HG02981 (cell line): ENCODE measurements at regions not wholly inside any gene's neighbourhood (a gene's known extent, or its start where the extent isn't known, plus 50 kb on each side); places are given as distances from the start of the nearest gene placed in this dataset.

ENCODE experiments used
- ATAC-seq: cut with Tn5 transposase; IDR thresholded peaks from one replicate; pipeline ENCODE4 v1.9.1; 2021; ENCODE audit warnings: mild to moderate bottlenecking, moderate library complexity; ENCODE audit not compliant: unreplicated experiment

DNA sequence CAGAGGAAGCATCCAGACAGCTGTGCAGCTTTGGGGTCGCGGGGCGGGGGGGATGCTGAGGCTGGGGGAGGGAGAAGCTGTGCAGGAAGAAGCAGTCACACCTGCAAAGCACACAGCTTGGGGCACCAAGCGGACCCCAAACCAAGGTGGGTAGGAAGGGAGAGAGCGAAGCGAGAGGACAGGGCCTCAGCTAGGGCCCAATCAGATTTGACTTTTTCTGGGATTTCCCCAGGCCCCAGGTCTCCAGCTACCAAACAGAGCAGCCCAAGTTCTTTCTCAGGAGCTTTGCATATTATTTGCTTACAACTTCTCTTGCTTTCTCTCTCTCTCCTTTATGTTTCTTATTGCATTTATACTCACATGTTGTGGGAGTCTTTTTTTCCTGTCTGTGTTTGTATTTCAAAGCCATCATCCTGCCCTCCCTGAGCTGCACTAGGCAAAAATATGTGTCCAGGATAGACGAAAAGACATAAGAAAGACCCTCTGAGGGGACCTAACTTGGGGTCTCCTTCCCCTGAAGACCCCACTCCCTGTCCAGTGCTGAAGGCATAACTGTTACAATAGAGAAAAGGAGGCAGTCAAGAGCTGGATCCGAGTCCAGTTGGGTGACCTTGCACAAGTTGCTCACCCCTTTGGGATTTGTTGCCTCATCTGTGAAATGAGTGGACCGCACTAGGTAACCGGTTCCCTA, 50.6 kb upstream of the SMNDC1 start:
- ATAC-seq, result peak; percentile 40

DNA sequence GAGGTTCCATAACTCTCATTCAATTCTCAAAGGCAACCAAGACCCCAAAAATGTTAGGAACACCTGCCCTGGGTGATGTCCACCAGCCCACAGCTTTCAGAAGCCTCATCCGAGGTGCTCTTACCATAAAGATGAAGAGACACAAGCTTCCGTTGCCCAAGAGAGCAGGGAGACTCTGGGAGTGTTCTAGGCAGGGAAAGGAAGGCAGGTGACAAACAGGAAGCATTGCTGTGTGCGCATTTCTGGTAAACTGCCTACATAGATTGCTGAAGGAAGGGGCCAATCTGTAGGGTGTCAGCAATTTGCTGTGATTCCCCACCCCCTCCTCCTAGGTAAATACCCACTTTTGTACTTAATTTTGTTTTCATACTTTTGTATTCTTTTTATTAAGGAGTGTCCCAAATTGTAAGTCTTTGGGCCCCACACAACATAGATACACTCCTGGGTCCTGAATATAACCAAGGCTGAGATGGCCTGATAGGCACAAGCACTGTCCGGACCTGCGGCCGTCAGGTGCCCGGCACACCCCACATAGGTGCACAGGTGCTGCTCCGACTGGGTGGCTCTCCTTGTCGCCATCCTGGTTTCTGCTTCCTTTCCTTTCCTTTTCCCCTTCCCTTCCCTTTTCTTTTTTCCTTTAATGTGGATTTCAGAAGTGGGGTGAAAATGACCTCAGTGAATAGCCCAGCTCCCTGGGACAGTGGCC, 51.4 kb upstream of the SMNDC1 start:
- peak; percentile 13 for ATAC-seq

DNA sequence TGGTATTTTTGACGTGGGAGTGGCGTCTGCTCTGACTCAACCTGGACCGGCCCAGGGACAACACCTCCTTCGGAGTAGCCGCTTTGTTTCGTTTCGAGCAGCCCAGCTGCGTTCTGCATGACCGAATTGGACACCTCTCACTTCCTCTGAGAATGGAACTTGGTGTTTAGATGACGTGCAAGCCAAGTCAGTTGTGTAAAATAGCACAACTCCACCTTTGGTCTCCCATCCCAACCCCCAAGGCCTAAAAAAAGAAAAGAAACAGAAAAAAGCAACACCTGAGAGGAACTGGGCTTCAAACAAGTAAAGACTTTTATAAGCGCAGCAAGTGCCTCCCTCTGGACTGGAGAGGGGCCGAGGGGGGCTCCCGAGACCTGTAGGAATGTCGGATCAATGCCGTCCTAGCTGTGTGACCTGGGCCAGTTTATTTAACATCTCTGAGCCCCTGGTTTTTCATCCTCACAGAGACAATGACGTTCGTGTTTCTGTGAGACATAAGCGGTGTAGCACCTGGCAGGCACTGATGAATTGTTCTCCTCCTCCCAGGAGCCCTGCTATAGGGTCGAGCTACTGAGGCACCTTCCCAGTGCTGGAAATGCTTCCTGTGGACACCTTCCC, 52.0 kb upstream of the SMNDC1 start:
- peak; percentile 82 for ATAC-seq

DNA sequence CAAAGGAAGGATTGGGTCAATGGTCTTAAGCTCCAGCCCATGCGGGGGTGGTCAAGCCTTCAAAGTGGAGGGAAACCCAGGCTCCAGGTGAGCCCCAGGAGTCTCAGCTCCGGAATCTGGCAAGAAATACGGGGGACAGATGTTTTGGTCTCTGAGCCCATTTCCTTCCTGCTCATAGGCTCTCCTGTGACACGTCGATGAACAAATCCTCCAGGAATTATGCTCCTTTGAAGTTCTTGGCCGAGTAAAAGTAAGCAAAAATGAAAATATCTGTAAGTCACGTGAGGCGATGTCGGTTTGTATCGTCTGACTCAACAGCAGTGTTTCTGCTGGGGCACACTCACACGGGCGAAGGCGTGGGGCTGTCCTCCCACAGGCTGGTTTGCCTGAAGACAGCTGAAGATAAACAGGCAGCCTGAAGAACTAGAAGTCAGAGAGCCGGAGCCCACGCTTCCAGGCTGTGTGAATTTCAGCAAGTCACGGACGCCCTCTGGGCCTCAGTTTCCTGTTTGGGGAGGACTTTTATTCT, 52.6 kb upstream of the SMNDC1 start:
- no peak for ATAC-seq

DNA sequence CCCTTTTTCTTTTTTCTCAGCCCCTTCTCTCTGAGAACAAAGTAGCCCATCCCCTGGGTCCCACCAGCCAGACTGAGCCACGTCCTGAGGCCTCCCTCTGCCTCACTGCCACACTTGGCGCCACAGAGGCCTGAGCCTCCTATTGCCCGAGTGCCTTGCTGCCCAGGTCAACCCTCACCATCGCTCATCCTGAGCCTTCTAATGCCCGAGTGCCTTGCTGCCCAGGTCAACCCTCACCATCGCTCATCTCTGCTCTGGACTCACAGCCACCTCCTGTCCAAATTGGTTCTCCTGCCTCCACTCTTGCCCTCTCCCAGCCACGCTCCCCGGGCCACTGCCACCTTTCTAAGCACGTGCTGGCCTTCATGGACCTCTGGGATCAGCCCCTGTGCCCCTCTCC, 53.2 kb upstream of the SMNDC1 start:
- ATAC-seq, result no peak

DNA sequence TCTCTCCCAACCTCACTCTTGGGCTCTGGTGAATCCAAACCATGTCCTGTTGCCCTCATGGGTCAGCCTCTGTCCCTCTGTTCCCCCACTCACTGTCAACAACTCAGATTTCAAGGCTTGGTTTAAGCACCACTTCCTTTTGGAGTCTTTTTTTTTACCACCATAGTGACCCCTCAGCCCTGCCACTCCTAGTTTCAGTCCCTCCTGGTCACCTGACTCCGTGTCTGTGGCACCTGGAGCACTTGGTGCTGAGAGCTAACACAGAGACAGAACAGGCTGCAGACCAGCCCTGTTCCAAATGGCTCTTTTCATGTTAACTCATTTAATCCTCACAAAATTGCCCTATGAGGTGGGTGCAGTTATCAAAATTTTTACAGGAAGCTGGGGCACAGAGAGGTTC, 53.6 kb upstream of the SMNDC1 start:
- no peak for ATAC-seq

DNA sequence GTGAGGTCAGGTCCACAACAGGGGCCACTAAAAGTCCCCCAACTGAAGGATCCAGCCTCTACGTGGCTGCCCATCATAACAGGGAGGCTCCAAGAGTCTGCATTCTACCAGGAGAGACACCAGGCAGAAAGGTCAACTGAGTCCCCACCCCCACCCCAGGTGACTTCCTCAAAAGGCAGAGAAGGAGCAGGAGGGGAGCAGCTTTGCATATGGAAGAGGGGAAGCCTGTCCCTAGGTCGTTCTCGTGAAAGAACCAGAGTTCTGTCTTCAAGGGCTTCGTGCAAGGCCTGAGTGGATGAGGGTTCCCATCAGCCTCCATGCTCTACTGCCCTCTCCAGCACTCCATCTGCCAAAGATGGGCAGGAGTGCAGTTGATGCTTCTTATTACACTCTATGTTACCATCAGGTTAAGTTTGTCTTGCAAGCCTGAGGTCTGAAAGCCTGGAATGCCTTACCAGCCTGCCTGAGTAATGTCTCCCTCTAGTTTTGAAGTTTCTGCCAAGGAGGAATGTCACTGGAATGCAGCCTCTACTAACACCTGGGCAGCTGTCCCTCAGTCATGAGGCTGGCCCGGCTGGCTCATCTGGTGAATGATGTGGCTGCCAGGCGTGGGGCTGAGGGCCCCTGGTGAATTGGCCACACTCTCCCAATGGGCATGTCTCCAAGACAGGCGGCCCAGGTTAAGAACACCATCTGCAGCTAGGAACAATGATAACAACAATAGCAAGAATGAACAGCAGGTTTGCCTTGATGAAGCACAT, 54.3 kb upstream of the SMNDC1 start:
- no peak for ATAC-seq

DNA sequence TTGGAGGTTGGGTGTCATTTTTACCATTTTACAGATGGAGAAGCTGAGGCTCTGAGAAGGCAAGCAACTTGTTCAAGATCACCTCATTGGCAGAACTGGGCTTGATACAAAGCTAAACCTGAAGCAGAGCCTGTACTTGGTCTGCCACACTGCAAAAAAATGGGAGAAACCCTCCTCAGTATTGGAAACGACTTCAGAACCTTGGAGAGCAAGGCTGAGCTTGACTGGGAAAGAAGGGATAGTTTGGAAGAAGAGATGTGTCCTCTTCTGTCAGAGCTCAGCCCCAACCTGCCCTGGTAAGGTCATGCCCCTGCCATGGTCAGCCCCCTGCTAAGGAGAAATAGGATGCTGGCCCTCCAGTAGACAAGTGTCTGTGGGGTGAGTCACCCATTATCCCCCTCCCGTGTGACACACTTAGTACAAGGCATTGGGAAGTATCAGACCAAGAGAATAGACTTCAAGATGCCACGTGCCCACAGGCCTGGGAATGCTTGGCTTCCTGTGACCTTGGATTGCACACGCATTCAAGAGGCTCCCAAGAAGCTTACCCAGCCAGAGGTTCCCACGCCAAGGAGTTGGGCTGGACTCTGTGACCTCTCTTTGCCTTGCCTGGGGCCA, 56.2 kb upstream of the SMNDC1 start:
- ATAC-seq, result no peak

DNA sequence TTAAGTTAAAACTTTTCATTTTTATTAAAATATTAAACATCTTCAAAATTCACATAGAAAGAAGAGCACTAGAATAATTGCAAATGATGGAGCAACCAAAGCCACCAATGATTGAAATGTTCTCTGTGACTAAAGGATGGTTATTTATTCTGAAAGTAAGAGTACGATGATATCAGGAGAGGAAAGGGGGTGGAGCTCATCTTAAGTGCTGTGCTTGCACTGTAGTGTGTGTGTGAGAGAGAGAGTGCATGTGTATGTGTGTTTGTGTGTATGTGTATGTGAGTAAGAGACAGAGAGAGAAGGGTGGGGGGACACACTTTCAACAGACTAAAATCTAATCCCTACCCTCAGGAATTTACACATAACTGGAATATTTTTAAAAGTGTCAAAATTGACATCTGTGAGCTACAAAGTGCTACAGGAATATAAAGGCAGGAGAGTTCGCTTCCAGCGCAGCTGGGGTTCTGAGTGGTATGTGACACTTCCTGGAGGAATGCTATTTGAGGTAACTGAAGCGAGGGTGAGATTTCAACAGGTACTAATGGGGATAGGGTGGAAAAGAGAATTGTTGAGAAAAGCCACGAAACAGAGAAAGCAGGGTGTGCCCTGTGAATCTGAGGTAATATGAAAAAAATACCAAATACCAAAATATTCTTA, 57.2 kb upstream of the SMNDC1 start:
- no peak for ATAC-seq

DNA sequence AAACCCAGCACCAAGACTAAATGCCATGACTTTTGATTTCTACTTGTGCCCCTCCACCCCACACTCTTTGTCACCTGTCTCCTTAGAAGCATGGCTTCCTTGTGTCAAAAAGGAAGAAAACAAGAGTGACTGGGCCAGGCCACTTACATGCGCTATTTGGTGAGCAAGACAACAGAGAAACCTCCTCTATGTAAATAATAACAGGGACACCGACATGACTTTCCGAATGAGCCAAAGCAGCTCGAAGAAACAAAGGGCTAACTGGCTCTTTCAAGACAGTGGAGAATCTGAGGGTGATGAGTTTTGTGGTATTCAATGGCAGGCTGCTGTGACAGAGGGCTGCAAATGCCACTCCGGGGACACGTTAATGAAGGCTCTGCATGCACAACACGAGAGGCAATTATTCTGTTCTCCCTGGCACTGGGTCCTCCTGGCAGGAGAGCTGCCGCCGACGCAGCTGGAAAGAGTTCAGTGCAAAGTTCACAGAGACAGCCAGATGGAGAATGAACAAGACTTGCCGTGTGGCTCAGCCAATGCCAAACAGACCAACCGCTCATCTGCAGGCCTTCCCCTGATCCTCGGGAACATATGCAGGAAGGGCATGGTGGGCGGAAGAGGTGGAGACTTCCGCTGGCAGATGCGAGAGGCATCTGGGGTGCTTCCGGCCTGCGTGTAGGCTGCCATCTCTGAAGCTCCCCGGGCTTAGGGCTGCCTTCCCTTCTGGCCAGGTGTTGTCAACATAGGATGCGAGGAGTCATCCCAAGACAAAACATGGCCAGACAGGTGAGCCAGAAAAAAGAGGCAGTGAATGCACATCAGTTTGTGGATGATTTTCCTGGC, 59.1 kb upstream of the SMNDC1 start:
- no peak for ATAC-seq

DNA sequence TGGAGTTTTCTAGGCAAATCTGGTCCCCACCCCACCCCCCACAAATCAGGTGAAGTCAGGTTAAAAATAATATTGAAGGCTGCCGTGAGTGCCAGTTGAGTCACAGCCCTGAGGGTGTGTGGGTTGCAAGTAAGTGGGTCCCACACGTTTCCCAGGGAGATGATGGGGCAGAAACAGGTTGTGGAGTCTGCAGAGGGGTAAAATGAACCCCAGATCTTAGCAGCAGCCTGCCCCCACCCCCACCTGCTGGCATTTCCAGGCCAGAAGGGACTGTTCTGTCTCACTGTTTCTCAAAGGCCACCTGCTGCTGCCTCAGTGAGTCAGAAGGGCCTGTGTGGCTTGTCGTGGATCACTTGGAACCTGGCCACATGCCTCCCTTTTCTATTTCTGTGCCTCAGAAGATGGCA, 59.8 kb upstream of the SMNDC1 start:
- no peak for ATAC-seq

DNA sequence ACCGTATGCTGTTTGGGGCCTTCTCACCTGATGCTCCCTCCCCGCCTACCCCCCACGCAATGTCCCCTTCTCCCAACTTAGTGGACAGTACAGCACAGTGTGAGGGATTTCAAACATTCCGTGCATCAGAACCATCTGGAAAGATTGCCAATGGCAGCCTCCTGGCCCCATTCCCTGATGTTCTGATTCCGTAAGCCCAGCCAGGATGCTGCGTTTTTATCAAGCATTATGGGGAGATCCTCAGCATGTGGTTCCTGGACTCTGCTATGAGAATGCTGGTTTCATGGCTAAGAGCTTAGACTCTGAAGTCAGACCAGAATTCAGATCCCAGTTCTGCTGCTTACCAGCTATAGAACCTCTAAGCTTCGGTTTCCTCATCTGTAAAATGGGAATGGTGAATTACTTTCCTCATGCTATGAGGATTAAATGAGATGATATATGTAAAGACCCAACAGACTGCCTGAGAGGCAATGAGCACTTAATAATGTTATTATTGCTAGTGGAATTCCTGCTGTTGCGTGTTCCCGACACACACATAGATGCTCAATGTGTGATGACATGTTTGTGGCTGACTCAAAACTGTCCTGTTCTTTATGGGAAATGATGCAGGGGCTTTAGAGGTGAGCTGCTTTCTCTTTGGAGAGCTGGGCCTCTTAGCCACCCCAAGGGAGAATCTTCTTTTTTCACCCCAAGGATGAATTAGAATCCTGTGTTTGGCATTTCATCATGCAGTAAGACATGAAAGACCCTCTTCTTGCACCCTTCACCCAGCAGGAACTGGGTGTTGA, 60.8 kb upstream of the SMNDC1 start:
- ATAC-seq, result no peak

DNA sequence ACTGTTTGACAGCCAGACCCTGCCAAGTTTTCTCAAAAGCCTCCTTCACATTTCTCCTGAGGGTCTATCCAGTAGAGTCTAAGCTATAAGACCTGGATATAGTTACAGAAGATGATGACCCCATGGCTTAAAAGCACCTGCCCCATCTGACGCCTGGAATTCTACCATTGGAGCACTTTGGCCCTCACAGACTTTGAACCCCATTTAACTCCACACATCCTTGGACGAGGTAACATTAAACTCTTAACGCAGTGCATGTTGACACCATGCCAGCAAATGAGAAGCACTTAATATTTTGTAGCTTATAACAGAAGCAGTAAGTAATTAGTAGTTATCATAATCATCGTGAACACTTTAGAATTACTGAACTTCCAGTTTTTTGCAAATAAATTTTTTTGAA, 61.9 kb upstream of the SMNDC1 start:
- ATAC-seq, result no peak

DNA sequence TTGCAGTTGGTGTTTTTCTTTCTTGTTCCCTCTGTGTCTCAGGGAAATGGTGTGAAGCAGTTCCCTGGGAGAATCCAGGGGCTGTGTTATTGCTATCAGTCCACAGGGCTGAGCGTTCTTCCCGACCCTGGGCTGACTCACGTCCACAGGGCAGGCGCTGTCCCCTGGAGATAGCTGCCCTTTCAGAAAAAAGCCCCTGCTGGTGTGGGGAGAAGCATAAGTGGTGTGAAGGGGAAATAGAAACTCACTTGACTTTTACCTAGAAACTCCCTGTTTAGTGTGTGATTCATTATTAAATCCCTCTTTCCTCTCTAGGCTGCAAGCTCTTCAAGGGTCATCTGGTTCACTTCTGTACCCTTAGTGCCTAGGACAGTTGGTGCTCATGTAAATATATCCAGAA, 63.3 kb upstream of the SMNDC1 start:
- ATAC-seq, result peak; percentile 46

DNA sequence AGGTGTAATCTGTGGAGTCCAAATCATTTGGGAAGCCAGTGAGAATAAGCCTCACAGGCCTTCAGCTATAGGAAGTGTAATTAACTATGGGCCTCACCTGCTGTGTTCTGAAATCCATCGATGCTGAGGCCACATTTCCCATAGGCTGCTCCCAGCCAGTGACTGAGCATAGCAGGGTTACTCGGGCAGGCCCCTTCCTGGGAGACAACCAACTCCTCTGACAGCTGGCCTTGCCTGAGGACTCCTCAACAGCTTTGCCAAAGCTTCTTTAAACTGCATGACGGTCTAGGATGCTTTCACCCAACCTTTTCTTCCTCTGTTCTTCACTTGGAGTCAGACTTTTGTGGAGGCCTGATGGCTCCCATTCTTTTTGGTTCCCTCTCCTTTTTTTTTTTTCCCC, 63.8 kb upstream of the SMNDC1 start:
- no peak for ATAC-seq

DNA sequence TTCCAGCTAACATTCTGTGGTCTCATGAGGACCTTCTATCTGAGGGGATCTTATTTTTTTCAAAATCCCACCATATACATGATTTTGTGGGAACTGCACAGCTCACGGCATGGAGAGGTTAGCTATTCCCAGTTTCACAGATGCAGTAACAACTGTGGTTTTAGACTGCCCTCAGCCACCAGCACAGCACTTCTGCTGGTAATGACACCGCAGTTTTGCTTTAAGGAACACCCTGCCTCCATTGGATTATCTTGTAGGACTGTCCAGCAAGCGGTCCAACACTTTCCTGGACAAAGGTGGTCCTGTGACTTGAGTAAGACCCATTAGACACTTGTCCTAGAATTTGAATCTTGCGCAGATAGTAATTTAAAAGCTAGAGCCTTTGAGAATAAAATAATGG, 65.3 kb upstream of the SMNDC1 start:
- ATAC-seq, result no peak

DNA sequence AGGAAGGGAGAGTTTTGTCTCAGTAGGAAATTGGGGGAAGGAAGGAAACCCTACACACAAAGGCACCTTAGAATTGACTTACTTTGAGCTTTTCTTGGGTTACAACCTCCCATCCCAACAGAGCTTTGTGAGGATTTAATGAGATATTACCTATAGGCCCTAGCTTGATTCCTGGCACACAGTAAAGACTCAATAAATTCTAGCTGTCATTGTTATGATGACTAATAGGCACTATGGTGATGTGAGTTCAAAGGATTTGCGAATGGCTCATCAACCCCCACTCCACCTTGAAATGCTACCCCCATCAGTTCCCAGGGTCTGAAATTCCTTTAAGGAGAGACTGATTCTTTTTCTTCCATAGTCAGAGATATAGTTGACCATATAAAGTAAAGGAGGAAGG, 67.9 kb upstream of the SMNDC1 start:
- no peak for ATAC-seq

DNA sequence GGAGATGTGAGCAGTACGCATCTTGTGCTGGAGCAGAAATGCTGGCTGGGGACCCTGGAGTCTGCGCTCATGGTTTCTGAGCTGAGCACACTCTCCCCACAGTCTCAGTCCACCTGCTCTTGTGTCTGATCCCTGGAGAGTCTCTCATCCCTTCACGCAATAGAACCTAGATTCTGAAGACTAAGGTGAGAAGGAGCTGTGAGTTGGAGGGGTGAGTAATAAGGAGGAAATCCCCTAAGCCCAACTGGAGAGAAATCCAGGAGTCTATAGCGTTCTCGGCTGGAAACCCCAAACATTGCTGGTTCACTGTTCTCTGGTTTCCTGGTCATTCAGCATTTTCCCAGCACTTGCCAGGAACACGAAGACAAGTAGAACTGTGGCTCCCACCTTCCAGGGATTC, 68.3 kb upstream of the SMNDC1 start:
- no peak for ATAC-seq
